ENCODE measurements at regions not wholly inside any gene's neighbourhood (a gene's known extent, or its start where the extent isn't known, plus 50 kb on each side); places are given as distances from the start of the nearest gene placed in this dataset.

DNA sequence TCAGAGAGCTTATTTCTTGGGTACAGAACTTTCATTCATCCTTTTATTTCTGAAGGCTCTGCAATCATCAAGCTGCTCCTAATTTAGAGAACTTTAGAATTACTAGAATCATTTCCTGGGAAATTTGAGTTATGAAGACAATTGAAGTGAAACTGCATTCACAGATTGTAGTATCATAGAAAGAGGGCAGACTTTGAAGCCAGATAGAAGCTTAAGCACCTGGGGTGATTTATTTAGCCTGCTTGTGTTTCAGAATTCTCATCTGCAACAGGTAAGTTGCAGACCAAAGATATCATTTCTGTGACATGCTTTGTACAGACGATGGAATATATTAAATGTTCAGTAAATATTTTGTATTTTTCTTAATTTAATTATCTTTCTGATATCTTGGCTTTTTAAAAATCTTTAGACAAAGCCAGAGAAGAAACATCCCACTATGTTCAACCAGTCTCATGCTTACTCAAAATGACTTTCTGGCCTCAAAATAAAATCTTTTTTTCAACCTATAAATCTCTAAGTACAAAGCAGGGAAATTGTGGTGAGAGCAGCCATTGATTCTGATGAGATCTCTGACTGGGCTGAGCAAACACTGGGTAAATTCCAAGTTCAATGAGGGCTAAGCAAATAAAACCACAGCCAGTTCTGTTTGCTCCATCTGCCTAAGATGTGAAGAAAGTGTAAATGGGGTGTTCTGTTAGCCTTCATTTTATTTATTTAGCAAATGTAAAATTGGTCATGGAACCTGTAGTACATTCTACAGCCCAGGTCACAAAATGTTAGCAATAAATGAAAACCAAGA, 264.7 kb upstream of the CCNG1 start:
- no peak overlapping the region for H2AFZ ChIP-seq (ENCODE audit: low read depth, low read length, severe bottlenecking)
- no peak overlapping the region for H3K4me3 ChIP-seq (ENCODE audit: insufficient read depth, low read length, poor library complexity, severe bottlenecking)
- no peak overlapping the region for H3K9ac ChIP-seq (ENCODE audit: low read length)
- H4K20me1 ChIP-seq (ENCODE audit: low read depth, low read length) = no peaks in the 10 kb centered on the region
- H3K9me2 ChIP-seq (replicated peaks; ENCODE audit: insufficient read depth, low read length) = no peaks in the 10 kb centered on the region
- H3K4me2 ChIP-seq (ENCODE audit: low read depth, low read length, poor library complexity, severe bottlenecking) = no peak overlapping the region
- H3F3A ChIP-seq (ENCODE audit: insufficient read depth) = no peaks in the 10 kb centered on the region
- H3K79me2 ChIP-seq (ENCODE audit: insufficient read depth, low read length) = no peaks in the 10 kb centered on the region
- TF ChIP-seq, protein P1, sequence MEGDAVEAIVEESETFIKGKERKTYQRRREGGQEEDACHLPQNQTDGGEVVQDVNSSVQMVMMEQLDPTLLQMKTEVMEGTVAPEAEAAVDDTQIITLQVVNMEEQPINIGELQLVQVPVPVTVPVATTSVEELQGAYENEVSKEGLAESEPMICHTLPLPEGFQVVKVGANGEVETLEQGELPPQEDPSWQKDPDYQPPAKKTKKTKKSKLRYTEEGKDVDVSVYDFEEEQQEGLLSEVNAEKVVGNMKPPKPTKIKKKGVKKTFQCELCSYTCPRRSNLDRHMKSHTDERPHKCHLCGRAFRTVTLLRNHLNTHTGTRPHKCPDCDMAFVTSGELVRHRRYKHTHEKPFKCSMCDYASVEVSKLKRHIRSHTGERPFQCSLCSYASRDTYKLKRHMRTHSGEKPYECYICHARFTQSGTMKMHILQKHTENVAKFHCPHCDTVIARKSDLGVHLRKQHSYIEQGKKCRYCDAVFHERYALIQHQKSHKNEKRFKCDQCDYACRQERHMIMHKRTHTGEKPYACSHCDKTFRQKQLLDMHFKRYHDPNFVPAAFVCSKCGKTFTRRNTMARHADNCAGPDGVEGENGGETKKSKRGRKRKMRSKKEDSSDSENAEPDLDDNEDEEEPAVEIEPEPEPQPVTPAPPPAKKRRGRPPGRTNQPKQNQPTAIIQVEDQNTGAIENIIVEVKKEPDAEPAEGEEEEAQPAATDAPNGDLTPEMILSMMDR (IDR thresholded peaks at IDR 0.05; ENCODE audit: insufficient read depth, low read length, poor library complexity, severe bottlenecking) = no peak
- TF ChIP-seq EZH2phosphoT487 (conservative IDR thresholded peaks at IDR 0.05; ENCODE audit: low read length) = no peak
- no peak overlapping the region for H3K27ac ChIP-seq (ENCODE audit: low read depth, low read length)
- H3K36me3 ChIP-seq (ENCODE audit: low read length) = no peaks in the 10 kb centered on the region
- no peaks in the 10 kb centered on the region for H3K27me3 ChIP-seq (ENCODE audit: low read length)
- H3K9me3 ChIP-seq (ENCODE audit: insufficient read depth, low read length) = no peaks in the 10 kb centered on the region

DNA sequence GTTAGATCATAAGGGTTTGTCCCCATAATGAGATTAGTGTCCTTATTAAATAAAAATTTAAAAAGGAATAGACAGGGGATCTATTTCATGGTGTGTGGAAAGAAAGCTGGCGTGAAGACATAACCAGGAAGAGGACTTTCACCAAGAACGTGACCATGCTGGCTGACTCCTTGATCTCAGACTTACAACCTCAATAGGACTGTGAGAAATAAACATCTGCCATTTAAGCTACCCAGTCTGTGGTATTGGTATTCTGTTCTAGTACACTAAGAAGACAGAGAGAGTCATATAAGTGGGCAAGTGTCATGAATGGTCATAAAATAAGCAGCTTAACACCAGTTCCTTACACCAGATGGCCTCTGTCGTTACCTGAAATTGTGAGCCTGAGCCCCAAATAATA, 259.4 kb upstream of the CCNG1 start:
- Histone ChIP-seq H3K4me2 (ENCODE audit: low read depth, low read length, poor library complexity, severe bottlenecking) (no peak overlapping the region), H3K36me3 (ENCODE audit: low read length) (no peaks in the 10 kb centered on the region), H3K79me2 (ENCODE audit: insufficient read depth, low read length) (no peaks in the 10 kb centered on the region), H3K9ac (ENCODE audit: low read length) (no peak overlapping the region), H3K27me3 (ENCODE audit: low read length) (no peaks in the 10 kb centered on the region), H3F3A (ENCODE audit: insufficient read depth) (no peaks in the 10 kb centered on the region), H4K20me1 (ENCODE audit: low read depth, low read length) (no peaks in the 10 kb centered on the region), H3K9me2 (replicated peaks; ENCODE audit: insufficient read depth, low read length) (no peaks in the 10 kb centered on the region), H3K9me3 (ENCODE audit: insufficient read depth, low read length) (no peaks in the 10 kb centered on the region), H2AFZ (ENCODE audit: low read depth, low read length, severe bottlenecking) (no peak overlapping the region), H3K4me3 (ENCODE audit: insufficient read depth, low read length, poor library complexity, severe bottlenecking) (no peak overlapping the region), H3K27ac (ENCODE audit: low read depth, low read length) (no peak overlapping the region)
- TF ChIP-seq, protein P1 (IDR thresholded peaks at IDR 0.05; ENCODE audit: insufficient read depth, low read length, poor library complexity, severe bottlenecking) = no peak
- no peak for TF ChIP-seq EZH2phosphoT487 (conservative IDR thresholded peaks at IDR 0.05; ENCODE audit: low read length)

- H3K4me3 ChIP-seq (ENCODE audit: insufficient read depth, low read length, poor library complexity, severe bottlenecking) = no peak overlapping the region
- no peaks in the 10 kb centered on the region for H3K9me3 ChIP-seq (ENCODE audit: insufficient read depth, low read length)
- no peaks in the 10 kb centered on the region for H3K36me3 ChIP-seq (ENCODE audit: low read length)
- H3F3A ChIP-seq (ENCODE audit: insufficient read depth) = no peaks in the 10 kb centered on the region
- H3K9me2 ChIP-seq (replicated peaks; ENCODE audit: insufficient read depth, low read length) = no peaks in the 10 kb centered on the region
- H3K79me2 ChIP-seq (ENCODE audit: insufficient read depth, low read length) = no peaks in the 10 kb centered on the region
- H3K27me3 ChIP-seq (ENCODE audit: low read length) = no peaks in the 10 kb centered on the region
- H4K20me1 ChIP-seq (ENCODE audit: low read depth, low read length) = no peaks in the 10 kb centered on the region
- TF ChIP-seq, protein P1 (IDR thresholded peaks at IDR 0.05; ENCODE audit: insufficient read depth, low read length, poor library complexity, severe bottlenecking) = no peak
- no peak for TF ChIP-seq EZH2phosphoT487 (conservative IDR thresholded peaks at IDR 0.05; ENCODE audit: low read length)
- no peak overlapping the region for H3K4me2 ChIP-seq (ENCODE audit: low read depth, low read length, poor library complexity, severe bottlenecking)
- H2AFZ ChIP-seq (ENCODE audit: low read depth, low read length, severe bottlenecking) = no peak overlapping the region
- H3K9ac ChIP-seq (ENCODE audit: low read length) = no peak overlapping the region
- no peak overlapping the region for H3K27ac ChIP-seq (ENCODE audit: low read depth, low read length)
These were observed 252.1 kb upstream of the CCNG1 start for GRCh38 chr5:163185315-163185714.

Measured in SU-DHL-6 (cell line).